HG02588 (cell line): ENCODE measurements at regions not wholly inside any gene's neighbourhood (a gene's known extent, or its start where the extent isn't known, plus 50 kb on each side); places are given as distances from the start of the nearest gene placed in this dataset.

Source experiments
- ATAC-seq: cut with Tn5 transposase; IDR thresholded peaks from one replicate; pipeline ENCODE4 v1.9.1; 2021; ENCODE audit warnings: mild to moderate bottlenecking, moderate library complexity; ENCODE audit not compliant: unreplicated experiment

DNA sequence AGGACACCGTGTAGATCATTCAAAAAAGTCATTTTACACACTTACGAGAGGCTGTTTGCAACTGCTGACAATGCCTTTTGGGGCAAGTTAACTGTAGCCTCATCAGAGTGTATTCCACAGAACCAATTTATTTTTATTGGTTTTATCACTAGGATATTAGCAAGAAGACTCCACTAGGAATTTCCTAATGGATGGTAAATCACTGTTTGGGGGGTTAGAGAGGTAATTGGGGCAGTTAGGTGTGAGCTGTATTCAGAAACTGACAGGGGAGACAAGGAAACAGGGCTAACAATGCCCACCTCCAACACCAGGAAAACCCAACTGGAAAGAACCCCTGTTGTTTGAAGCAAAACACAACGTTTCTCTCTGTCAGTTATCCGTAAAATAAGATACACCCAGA, 383.0 kb upstream of the SHH start:
- no peak for ATAC-seq

DNA sequence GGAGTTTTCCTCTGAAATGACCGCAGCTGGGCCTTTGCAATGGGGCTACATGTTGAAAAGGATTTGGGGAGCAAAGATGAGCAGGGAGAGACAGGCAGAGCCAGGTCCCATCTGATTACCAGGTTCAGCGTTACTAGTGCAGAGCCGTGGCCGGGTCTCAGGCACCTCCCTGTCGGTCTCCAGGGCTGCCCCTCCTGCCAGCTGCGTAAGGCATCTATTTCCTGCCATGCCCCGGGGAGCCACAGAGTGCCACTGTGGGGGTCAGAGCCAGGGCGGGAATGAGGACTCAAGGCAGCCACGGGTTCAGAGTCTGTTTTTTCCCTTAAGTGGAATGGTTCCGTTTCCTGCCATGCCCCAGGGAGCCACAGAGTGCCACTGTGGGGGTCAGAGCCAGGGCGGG, 382.6 kb upstream of the SHH start:
- no peak for ATAC-seq

DNA sequence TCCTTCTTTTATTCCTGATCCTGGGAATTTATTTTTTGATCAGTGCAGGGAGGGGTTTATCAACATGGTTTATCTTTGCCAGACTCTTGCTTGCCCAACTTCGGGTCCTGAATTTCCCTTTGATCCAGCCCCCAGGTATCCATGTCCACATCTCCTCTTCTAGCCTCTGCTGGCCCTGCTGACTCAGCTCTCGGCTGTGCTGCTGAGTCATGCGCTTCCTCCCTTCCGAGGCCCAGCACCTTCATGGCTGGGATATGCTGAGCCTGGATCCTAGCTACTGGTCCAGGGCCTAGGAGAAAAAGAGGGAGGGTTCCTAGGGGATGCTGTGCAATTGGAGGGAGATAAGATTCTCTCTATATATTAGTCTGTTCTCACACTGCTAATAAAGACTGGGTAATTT, 380.7 kb upstream of the SHH start:
- no peak for ATAC-seq

GRCh38 chr7:156191090-156191489, 378.8 kb upstream of the SHH start:
- ATAC-seq, result no peak

DNA sequence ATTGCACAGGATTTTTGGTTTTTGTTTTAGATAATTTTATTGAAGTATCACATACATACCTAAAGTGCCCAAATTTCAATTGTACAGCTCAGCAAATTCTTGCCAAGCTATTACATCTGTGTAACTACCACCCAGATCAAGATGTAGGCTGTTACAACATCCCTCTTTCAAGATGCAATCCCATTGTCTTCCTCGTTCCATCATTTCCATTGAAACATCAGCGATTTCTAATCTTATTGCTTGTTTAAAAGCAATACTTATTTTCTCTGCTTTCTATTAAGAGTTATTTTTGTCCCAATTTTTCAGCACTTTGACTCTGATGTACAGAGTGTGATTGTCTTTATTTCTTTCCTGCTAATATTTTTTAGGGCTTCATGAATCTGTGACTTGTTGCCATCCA, 372.8 kb upstream of the SHH start:
- no peak for ATAC-seq

DNA sequence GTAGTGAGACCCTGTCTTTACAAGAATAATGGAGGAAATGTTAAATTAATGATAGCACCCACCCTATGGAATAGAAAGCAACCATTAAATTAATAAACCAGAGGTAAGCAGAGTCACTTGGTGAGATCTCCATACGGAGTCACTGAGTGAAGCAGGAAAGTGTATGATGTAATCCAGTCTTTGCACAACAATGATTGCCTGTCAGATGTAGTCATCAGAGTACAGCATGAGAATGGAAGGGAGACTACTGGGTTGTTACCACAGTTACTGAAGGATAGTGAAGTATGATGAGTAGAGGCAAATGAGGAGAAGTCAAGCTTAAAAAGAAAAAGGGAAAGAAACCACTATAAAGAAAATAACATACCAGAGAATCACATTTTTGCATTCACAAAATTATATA, 371.9 kb upstream of the SHH start:
- no peak for ATAC-seq

GRCh38 chr7:156180451-156181229, 368.4 kb upstream of the SHH start:
- no peak for ATAC-seq

DNA sequence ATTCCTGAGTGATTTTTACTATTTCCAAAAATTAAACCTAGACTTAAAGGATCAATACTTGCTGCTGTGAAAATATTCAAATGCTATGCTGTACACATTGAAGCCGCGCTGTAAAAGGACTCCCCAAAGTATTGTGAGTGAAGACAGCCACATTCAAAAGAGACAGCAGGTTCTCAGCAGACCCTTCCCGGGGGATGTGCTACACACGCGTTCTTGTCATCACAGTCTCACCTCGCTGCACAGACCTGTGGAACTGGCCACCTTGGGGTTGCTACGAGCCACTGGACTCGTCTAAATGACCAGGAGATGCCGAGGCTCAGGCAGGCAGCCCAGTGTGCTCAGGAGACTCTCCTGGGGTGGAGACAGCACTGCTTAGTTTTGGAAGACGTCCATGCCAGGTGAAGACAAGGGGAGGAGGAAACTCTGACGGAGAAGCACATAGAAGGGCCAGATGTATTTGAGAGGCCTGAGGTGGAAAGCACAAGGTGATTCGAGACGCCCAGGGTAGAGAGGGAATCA, 367.7 kb upstream of the SHH start:
- no peak for ATAC-seq

GRCh38 chr7:156178857-156179256, 366.6 kb upstream of the SHH start:
- no peak for ATAC-seq

DNA sequence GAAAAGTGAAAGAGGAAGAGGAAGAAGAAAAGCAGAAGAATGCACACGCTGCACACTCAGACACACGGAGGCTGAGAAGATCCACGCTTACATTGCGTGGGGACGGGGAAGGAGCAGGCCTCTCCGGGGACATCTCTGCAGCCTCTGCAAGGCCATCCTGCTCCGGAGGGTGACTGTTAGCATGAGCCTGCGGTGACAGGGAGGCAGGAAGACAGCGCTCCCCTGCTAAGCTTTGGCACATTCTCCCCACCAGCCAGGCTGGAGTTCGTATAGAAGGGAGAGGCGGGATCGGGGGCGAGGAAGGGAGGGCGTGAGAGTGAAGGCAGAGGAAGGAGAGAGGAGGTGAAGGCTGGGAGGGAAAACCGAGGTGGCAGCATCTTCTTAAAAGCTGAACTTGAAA, 366.0 kb upstream of the SHH start:
- ATAC-seq, result no peak

DNA sequence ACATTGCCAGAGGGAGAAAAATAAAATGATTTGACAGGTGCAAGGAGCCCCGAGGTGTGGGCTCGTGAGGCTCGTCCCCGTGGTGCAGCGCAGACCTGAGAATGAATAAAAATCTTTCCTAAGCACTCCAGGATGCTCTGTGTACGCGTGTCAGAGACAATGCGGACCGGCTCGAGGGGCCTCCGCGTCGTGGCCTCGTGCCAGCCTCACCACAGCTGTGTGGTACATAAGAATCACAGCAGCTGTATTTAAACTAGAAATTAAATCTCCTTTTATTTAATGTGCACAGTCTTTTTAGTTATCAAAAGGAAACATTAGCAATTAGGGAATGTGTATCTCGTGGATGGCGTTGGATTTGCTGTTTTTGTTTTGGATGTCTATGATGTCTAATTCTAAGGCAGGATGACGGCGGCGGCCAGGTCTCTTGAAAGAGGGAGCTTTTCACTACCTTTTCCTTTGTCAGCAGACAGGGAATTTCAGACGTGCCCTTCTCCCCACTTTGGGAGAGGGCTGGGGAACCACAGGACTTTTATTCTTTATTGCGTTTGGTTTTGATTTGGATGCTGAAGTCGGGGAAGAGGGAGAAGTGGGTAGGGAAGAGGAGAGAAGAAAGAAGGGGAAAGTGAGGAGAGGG, 365.3 kb upstream of the SHH start:
- ATAC-seq, result no peak

- no peak for ATAC-seq
These were observed 363.8 kb upstream of the SHH start for GRCh38 chr7:156176039-156176438.

- no peak for ATAC-seq
These were observed 362.7 kb upstream of the SHH start for GRCh38 chr7:156175003-156175402.

GRCh38 chr7:156174428-156174827, 362.2 kb upstream of the SHH start:
- no peak for ATAC-seq

DNA sequence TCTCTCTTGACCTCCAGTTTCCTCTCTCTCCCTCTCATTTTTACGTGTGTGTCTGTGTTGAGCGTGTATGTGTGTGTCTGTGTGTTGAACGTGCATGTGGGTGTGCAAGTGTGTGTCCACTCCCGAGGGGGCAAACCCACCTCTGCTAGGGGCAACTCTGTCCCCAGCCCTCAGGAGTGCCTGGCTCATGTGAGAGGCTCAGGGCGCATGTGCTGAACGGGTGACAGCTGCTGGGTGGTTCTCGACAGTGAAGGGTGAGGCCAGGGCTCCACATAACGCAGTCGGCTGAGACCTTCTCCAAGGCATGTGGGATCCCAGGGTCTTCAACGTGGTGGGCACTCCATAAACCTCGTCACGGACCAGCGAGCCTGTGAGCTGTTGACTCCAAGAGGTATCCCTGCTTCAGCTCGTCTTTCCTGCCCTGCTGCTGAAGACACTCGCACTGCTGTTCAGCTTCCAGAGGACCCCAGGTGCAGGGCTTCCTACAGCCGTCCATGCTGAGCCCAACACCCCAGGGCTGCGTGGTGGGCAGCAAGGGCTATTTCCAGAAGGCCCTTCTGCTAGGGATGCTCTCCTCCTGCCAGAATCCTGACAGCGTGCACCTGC, 361.6 kb upstream of the SHH start:
- no peak for ATAC-seq

- ATAC-seq, result no peak
These were observed 361.1 kb upstream of the SHH start for GRCh38 chr7:156173346-156173745.

DNA sequence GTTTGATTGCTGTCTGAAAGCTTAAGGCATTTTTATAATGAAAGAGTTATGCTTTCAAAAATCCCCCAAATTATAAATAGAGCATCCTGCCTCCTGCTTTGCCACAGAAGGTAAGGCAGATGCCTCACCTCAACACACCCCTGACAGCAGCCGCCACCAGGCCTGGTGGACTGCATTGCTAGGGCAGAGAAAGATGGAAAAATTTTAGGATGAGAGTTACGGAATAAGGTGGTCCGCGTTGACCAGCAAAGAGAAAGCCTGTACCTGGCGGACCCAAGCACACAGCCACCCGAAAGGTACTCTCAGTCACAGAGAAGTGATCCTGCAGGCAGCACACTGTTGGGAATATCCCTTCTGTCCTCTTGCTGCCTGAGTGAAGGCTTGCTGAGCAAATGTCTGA, 360.4 kb upstream of the SHH start:
- no peak for ATAC-seq

GRCh38 chr7:156169474-156170370, 357.5 kb upstream of the SHH start:
- no peak for ATAC-seq

- ATAC-seq, result no peak
These were observed 356.2 kb upstream of the SHH start for GRCh38 chr7:156168434-156168833.

DNA sequence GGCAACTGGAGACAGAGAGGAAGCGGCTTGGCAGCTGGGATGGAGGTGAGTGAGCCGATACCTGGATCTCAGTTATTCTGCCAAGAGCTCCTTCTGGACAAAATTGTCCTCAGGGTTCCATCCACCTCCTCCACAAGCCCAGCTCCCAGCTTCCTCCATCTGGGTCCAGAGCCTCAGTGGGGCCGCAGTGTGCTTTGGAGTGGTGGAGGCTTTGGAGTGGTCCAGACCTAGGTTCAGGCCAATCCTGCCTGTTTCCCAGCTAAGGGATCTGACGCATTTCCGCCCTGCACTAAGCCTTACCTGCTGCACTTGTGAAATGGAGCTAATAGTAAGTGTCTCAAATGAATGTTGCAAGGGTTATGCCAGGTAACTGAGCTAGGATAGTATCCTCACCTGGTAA, 355.7 kb upstream of the SHH start:
- ATAC-seq, result no peak

GRCh38 chr7:156167417-156167807, 355.1 kb upstream of the SHH start:
- no peak for ATAC-seq
